ENCODE measurements at regions not wholly inside any gene's neighbourhood (a gene's known extent, or its start where the extent isn't known, plus 50 kb on each side); places are given as distances from the start of the nearest gene placed in this dataset.

- TF ChIP-seq CTCF (conservative IDR thresholded peaks at IDR 0.05; ENCODE audit: low read length) (no peak), EZH2phosphoT487 (IDR thresholded peaks at IDR 0.05; ENCODE audit: borderline replicate concordance, low read depth, low read length) (no peak)
Observed at GRCh38 chr5:92665506-92665905, 915.5 kb downstream of the NR2F1-AS1 start.

Measured in OCI-LY7 (cell line).